Nephron (organoid): ENCODE measurements at regions not wholly inside any gene's neighbourhood (a gene's known extent, or its start where the extent isn't known, plus 50 kb on each side); places are given as distances from the start of the nearest gene placed in this dataset.

ENCODE experiments used
- H3K27ac Mint-ChIP-seq, 3 experiments: 2 replicates each; pipeline ENCODE4 v1.8.0; 2020; ENCODE audit warnings: mixed read lengths in 3 of 3, mild to moderate bottlenecking in 2 of 3, moderate library complexity in 1 of 3
- H3K27me3 Mint-ChIP-seq: 2 replicates; pipeline ENCODE4 v1.8.0; 2021; ENCODE audit warnings: low read depth, mild to moderate bottlenecking, moderate library complexity, mixed read lengths
- H3K36me3 Mint-ChIP-seq: 2 replicates; pipeline ENCODE4 v1.8.0; 2020; ENCODE audit warnings: low read depth, mixed read lengths
- H3K4me1 Mint-ChIP-seq: 2 replicates; pipeline ENCODE4 v1.8.0; 2020; ENCODE audit warnings: mixed read lengths
- H3K4me3 Mint-ChIP-seq, 3 experiments: 2 replicates each; pipeline ENCODE4 v1.8.0; 2020; ENCODE audit warnings: mild to moderate bottlenecking in 3 of 3, mixed read lengths in 3 of 3, moderate library complexity in 2 of 3
- H3K9me3 Mint-ChIP-seq: 2 replicates; pipeline ENCODE4 v1.8.0; 2020; ENCODE audit warnings: mixed read lengths
- TF ChIP-seq, protein P1 (sequence below), 3 experiments: fragments of 200-600 bp; sonication (generic); IDR thresholded peaks; one replicate each; pipeline ENCODE4 v1.5.0; 2021; ENCODE audit warnings: antibody characterized with exemption in 3 of 3; ENCODE audit not compliant: unreplicated experiment in 3 of 3

DNA sequence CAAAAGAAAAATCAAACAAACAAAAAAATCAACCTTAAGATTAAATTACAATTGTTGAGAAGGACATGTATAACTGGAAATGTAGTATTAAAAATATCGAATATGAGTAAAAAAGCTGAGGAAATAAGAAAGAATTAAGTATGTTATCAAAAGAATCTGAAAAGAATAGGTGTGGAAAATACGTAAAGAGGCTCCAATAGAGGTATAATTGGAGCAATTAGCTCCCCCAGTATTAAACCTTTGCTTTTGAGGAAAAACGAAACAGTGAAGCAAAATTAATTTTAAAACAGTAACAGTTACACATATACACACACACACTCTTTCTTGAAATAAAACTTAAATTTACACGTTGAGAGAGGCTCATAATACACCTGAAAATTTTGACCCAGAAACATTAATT, 578.7 kb upstream of the ADAMTS16 start:
- Mint-ChIP-seq H3K9me3 (peaks cover 33% of the 10 kb centered on the region), H3K36me3 (peaks cover 7% of the 10 kb centered on the region), H3K4me1 (no peaks in the 10 kb centered on the region), H3K27ac (no peak overlapping the region), H3K27me3 (no peaks in the 10 kb centered on the region), H3K4me3 (no peak overlapping the region)
- TF ChIP-seq, protein P1, sequence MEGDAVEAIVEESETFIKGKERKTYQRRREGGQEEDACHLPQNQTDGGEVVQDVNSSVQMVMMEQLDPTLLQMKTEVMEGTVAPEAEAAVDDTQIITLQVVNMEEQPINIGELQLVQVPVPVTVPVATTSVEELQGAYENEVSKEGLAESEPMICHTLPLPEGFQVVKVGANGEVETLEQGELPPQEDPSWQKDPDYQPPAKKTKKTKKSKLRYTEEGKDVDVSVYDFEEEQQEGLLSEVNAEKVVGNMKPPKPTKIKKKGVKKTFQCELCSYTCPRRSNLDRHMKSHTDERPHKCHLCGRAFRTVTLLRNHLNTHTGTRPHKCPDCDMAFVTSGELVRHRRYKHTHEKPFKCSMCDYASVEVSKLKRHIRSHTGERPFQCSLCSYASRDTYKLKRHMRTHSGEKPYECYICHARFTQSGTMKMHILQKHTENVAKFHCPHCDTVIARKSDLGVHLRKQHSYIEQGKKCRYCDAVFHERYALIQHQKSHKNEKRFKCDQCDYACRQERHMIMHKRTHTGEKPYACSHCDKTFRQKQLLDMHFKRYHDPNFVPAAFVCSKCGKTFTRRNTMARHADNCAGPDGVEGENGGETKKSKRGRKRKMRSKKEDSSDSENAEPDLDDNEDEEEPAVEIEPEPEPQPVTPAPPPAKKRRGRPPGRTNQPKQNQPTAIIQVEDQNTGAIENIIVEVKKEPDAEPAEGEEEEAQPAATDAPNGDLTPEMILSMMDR (IDR thresholded peaks at IDR 0.05; ENCODE audit: unreplicated experiment in 3 of 3): no peak

DNA sequence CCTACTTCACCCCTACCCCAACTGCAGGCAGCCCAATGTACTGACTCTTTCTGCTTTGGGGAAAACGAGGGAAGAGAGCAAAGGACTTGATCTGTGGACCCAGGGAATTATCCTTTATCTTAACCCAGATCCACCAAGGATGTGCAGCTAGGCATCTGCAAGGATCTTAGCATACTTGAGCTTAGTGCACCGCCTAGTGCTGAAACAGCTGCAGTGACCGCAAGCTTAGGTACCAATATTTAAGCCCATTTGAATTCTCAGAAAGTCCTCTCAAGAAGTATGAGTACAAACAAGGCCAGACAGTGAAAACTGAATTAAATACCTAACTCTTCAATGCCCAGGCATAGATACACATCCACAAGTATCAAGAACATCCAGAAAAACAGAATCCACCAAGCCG, 576.7 kb upstream of the ADAMTS16 start:
- Mint-ChIP-seq H3K9me3 (peaks cover 41% of the 10 kb centered on the region), H3K36me3 (peaks cover 7% of the 10 kb centered on the region), H3K27me3 (no peaks in the 10 kb centered on the region), H3K4me1 (no peaks in the 10 kb centered on the region), H3K4me3 (no peak overlapping the region), H3K27ac (no peak overlapping the region)
- TF ChIP-seq, protein P1 (IDR thresholded peaks at IDR 0.05; ENCODE audit: unreplicated experiment in 3 of 3): no peak

DNA sequence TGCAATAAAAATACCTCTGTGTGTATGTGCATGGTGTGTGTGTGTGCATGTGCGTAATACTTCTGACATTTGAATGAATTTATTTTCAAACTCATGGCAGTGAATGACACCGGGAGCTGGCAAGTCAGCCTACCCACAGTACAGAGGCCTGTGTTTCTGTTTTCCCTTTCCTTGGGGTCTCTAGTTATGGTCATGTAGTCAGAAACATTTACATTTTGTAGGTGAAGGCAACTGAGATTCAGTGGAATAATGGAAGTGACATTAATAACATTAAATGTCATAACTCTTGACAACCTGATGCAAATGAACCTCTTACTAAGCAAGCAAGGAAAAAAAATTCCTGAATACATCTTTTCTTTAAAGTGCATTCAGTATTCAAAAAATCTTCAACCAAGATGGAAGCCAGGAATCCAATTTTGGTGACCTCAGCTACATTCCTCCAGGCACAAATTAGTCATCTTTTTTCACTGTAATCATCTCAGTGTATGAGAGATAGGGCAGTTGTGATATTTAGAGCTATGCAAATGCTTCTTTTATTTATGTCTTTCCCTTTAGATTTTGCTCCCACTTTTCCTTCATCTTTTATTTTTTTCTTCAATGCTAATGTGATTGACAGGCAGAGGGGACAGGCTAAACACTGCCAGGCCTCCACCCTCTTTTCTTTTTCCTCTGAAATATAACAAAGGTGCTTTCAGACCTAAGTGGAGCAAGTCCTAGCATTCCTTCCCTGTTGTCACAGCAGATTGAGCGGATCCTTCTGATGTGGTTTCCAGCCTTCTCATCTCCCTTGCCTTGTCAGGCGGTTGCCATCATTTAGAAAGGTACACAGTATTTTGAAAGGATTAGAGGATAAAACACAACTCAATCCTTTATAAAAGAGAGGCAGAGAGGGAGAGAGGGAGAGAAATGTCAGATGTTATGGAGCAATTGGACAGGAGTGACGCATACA, 569.8 kb upstream of the ADAMTS16 start:
- H3K4me3 Mint-ChIP-seq: no peak overlapping the region
- TF ChIP-seq, protein P1 (IDR thresholded peaks at IDR 0.05; ENCODE audit: unreplicated experiment in 3 of 3): no peak
- H3K27me3 Mint-ChIP-seq: peaks cover 2% of the 10 kb centered on the region
- no peaks in the 10 kb centered on the region for H3K4me1 Mint-ChIP-seq
- H3K9me3 Mint-ChIP-seq: peaks cover 11% of the 10 kb centered on the region
- H3K27ac Mint-ChIP-seq: no peak overlapping the region
- no peaks in the 10 kb centered on the region for H3K36me3 Mint-ChIP-seq

DNA sequence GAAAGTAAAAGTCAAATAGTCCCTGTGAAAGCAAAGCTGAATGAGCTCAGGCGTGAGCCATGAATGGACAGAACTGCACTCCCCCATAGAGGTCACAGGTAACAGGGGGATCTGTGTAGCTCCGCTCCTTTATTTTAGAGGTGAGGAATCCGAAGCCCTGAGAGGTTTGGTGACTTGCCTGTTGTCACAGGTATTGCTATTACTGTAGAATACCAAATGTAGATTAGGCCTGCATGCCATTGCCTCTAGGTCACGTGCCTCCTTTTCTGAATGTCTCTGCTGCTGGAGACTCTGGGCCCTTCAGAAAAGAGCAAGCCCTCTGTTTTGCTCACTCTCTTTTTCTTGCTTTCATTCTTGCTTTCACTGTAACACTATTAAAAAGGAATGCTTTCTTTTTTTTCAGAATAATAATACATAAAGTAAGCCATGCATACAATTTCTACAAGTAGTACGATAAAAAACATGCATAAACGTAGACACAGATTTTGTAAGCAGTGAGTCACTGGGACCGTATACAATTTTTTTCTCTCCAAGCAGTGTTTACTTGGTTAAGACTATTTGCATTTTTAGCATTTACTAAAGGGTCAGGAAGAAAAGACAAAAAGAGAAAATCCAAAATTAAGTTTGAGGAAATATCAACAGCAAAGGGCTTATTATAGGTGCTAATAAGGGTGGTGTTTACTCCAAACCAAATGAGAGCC, 568.7 kb upstream of the ADAMTS16 start:
- peaks cover 3% of the 10 kb centered on the region for H3K27me3 Mint-ChIP-seq
- TF ChIP-seq, protein P1 (IDR thresholded peaks at IDR 0.05; ENCODE audit: unreplicated experiment in 3 of 3): no peak
- no peaks in the 10 kb centered on the region for H3K4me1 Mint-ChIP-seq
- H3K9me3 Mint-ChIP-seq: peaks cover 10% of the 10 kb centered on the region
- H3K4me3 Mint-ChIP-seq: no peak overlapping the region
- H3K36me3 Mint-ChIP-seq: no peaks in the 10 kb centered on the region
- H3K27ac Mint-ChIP-seq: no peak overlapping the region

DNA sequence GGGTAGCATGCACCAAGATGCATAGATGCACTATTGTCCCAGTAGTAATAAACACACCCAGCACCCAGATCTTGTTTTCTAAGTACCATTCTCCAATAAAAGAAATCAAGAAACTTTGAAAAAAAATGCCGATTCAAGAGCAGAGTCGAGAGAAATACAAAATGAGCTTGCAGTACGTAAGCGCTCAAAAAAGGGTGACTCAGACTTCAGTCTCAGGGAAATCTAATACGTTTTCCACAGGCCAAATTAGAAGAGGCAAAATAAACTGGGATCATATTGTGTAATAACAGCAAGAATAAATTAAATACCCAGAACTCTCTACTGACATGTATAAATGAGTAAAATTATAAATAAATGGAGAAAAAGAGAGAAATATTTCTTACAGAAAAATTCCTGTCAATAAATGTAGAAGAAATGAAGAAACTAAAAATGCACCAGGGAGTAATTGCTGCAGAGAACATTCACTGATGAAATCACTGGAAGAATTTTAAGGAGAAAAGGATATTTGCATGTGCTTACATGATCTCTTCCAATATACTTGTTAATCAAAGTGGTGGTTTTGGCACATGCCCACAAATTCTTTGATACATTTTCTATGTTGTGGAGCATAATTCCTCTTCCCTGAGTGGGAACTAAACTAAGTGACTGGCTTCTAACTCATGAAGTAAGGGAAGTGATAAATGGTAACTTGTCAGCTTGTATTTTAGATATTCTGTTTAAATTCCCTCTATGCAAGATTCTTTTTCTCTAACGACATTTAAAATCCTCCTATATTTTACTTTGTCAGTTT, 567.6 kb upstream of the ADAMTS16 start:
- H3K9me3 Mint-ChIP-seq: peaks cover 6% of the 10 kb centered on the region
- H3K36me3 Mint-ChIP-seq: no peaks in the 10 kb centered on the region
- H3K27ac Mint-ChIP-seq: no peak overlapping the region
- TF ChIP-seq, protein P1 (IDR thresholded peaks at IDR 0.05; ENCODE audit: unreplicated experiment in 3 of 3): no peak
- peaks cover 3% of the 10 kb centered on the region for H3K27me3 Mint-ChIP-seq
- no peaks in the 10 kb centered on the region for H3K4me1 Mint-ChIP-seq
- no peak overlapping the region for H3K4me3 Mint-ChIP-seq
